HG03521 (cell line): ENCODE measurements at regions not wholly inside any gene's neighbourhood (a gene's known extent, or its start where the extent isn't known, plus 50 kb on each side); places are given as distances from the start of the nearest gene placed in this dataset.
"Not testable (repeated sequence)": the region's sequence is repeated elsewhere in the genome, so short reads cannot be mapped to it uniquely, and the experiment has no call there.

Experiments used
- ATAC-seq: cut with Tn5 transposase; IDR thresholded peaks from one replicate; pipeline ENCODE4 v1.9.1; 2021; ENCODE audit warnings: mild to moderate bottlenecking, moderate library complexity; ENCODE audit not compliant: unreplicated experiment

- not testable (repeated sequence) for ATAC-seq
Observed at GRCh38 chr2:4814137-4814536, 878.0 kb upstream of the SOX11 start.

GRCh38 chr2:4827836-4828235, 864.3 kb upstream of the SOX11 start:
- no peak for ATAC-seq

- no peak for ATAC-seq
Observed at GRCh38 chr2:4828682-4829374, 863.4 kb upstream of the SOX11 start.

- ATAC-seq: no peak
Observed at GRCh38 chr2:4831751-4832150, 860.4 kb upstream of the SOX11 start.

GRCh38 chr2:4832642-4833041, 859.5 kb upstream of the SOX11 start:
- no peak for ATAC-seq

- ATAC-seq: no peak
Observed at GRCh38 chr2:4838626-4839025, 853.6 kb upstream of the SOX11 start.

- no peak for ATAC-seq
Observed at GRCh38 chr2:4840791-4841190, 851.4 kb upstream of the SOX11 start.

GRCh38 chr2:4844881-4845280, 847.3 kb upstream of the SOX11 start:
- ATAC-seq: no peak

- no peak for ATAC-seq
Observed at GRCh38 chr2:4862031-4862430, 830.2 kb upstream of the SOX11 start.

- no peak for ATAC-seq
Observed at GRCh38 chr2:4866198-4866597, 826.0 kb upstream of the SOX11 start.

- ATAC-seq: no peak
Observed at GRCh38 chr2:4868466-4868865, 823.7 kb upstream of the SOX11 start.

GRCh38 chr2:4869154-4869553, 823.0 kb upstream of the SOX11 start:
- ATAC-seq: no peak

- ATAC-seq: no peak
Observed at GRCh38 chr2:4873364-4873763, 818.8 kb upstream of the SOX11 start.

- no peak for ATAC-seq
Observed at GRCh38 chr2:4873876-4874593, 818.1 kb upstream of the SOX11 start.

GRCh38 chr2:4882421-4882820, 809.8 kb upstream of the SOX11 start:
- no peak for ATAC-seq

- ATAC-seq: no peak
Observed at GRCh38 chr2:4882941-4883340, 809.2 kb upstream of the SOX11 start.

GRCh38 chr2:4883375-4883774, 808.8 kb upstream of the SOX11 start:
- ATAC-seq: no peak

- no peak for ATAC-seq
Observed at GRCh38 chr2:4884117-4884571, 808.0 kb upstream of the SOX11 start.

- ATAC-seq: no peak
Observed at GRCh38 chr2:4891394-4891793, 800.8 kb upstream of the SOX11 start.

- no peak for ATAC-seq
Observed at GRCh38 chr2:4895371-4895770, 796.8 kb upstream of the SOX11 start.

- ATAC-seq: no peak
Observed at GRCh38 chr2:4898706-4899105, 793.5 kb upstream of the SOX11 start.

GRCh38 chr2:4900242-4900641, 791.9 kb upstream of the SOX11 start:
- no peak for ATAC-seq
